ENCODE measurements at regions not wholly inside any gene's neighbourhood (a gene's known extent, or its start where the extent isn't known, plus 50 kb on each side); places are given as distances from the start of the nearest gene placed in this dataset.

- no peak overlapping the region for H2BK5ac ChIP-seq (ENCODE audit: low read depth, low read length, poor library complexity, severe bottlenecking)
- no peaks in the 10 kb centered on the region for H3K36me3 ChIP-seq (ENCODE audit: control insufficient read depth, insufficient read depth, low read length)
- H3K9me1 ChIP-seq (ENCODE audit: insufficient read depth, low read length): no peaks in the 10 kb centered on the region
- H3K23ac ChIP-seq (ENCODE audit: low read depth, low read length): no peak overlapping the region
- H3K9ac ChIP-seq (ENCODE audit: low read depth, low read length): no peak overlapping the region
- H3K27ac ChIP-seq (ENCODE audit: insufficient read depth, low read length): no peak overlapping the region
- no peaks in the 10 kb centered on the region for H3K79me1 ChIP-seq (ENCODE audit: low read depth in 1 of 2, low read length in 2 of 2)
- ChIA-PET CTCF (no interaction called here), POLR2A (ENCODE audit: unreplicated experiment) (no interaction called here)
- no peaks in the 10 kb centered on the region for H3K4me1 ChIP-seq (ENCODE audit: control insufficient read depth, insufficient read depth, low read length)
- no peak overlapping the region for H2AFZ ChIP-seq (replicated peaks; ENCODE audit: low read length, poor library complexity)
- no peak overlapping the region for H2BK120ac ChIP-seq (ENCODE audit: low read depth, low read length)
- H2BK15ac ChIP-seq (ENCODE audit: low read depth, low read length): no peak overlapping the region
- no peak overlapping the region for H3K14ac ChIP-seq (replicated peaks; ENCODE audit: low read depth, low read length)
- no peak overlapping the region for H3K4ac ChIP-seq (ENCODE audit: low read depth, low read length)
- TF ChIP-seq FOS (IDR thresholded peaks at IDR 0.05; ENCODE audit: low read depth, low read length) (no peak), MAZ (IDR thresholded peaks at IDR 0.05; ENCODE audit: borderline replicate concordance, low read depth, low read length) (no peak), CHD1 (IDR thresholded peaks at IDR 0.05; ENCODE audit: low read depth, low read length) (no peak), RAD21 (IDR thresholded peaks at IDR 0.05; ENCODE audit: low read length) (no peak), NFE2L2 (IDR thresholded peaks at IDR 0.05; ENCODE audit: low read depth, low read length) (no peak), CEBPB (IDR thresholded peaks at IDR 0.05; ENCODE audit: low read depth, low read length) (no peak), ELK1 (IDR thresholded peaks at IDR 0.05; ENCODE audit: borderline replicate concordance, low read depth, low read length) (no peak), MAFK (IDR thresholded peaks at IDR 0.05; ENCODE audit: low read depth, low read length) (no peak), USF2 (IDR thresholded peaks at IDR 0.05; ENCODE audit: low read depth, low read length) (no peak), SMC3 (IDR thresholded peaks at IDR 0.05; ENCODE audit: low read depth, low read length) (no peak), RFX5 (IDR thresholded peaks at IDR 0.05; ENCODE audit: low read depth, low read length) (no peak), MXI1 (IDR thresholded peaks at IDR 0.05; ENCODE audit: borderline replicate concordance, low read depth, low read length) (no peak), RCOR1 (IDR thresholded peaks at IDR 0.05; ENCODE audit: insufficient replicate concordance, low read length) (no peak), CTCF (conservative IDR thresholded peaks at IDR 0.05; ENCODE audit: low read depth, low read length) (no peak), BHLHE40 (IDR thresholded peaks at IDR 0.05; ENCODE audit: low read depth, low read length) (no peak), POLR2A (IDR thresholded peaks at IDR 0.05; ENCODE audit: low read depth, low read length) (no peak)
- no peaks in the 10 kb centered on the region for H3K27me3 ChIP-seq (ENCODE audit: control insufficient read depth, insufficient read depth, low read length)
- H4K20me1 ChIP-seq (ENCODE audit: insufficient read depth, low read length): no peaks in the 10 kb centered on the region
- DNase-seq (no peak), ATAC-seq (ENCODE audit: low read depth) (no peak)
- peaks cover 2% of the 10 kb centered on the region for H3K9me3 ChIP-seq (ENCODE audit: control insufficient read depth, insufficient read depth, low read length)
- H2BK20ac ChIP-seq (ENCODE audit: low read depth, low read length): no peak overlapping the region
- no peak overlapping the region for H3K4me3 ChIP-seq (ENCODE audit: insufficient read depth, low read depth, low read length)
- whole genome bisulfite sequencing, 2 experiments (ENCODE audit: extremely low coverage in 2 of 2, insufficient read length in 1 of 2): 20% methylated on average over 1 of the region's 13 CpGs; no CpG with 5 or more reads in 1 of the 2 experiments
- no peak overlapping the region for H2AK9ac ChIP-seq (replicated peaks; ENCODE audit: low read depth, low read length, poor library complexity)
- H4K91ac ChIP-seq (ENCODE audit: insufficient read depth, low read depth, low read length): no peak overlapping the region
- dilution Hi-C loops (cut with HindIII; ENCODE audit: low sequenced_read_pairs, unreplicated experiment): no loop called here
- no peak overlapping the region for H3K56ac ChIP-seq (ENCODE audit: extremely low read depth, insufficient read depth, low read length)
- no peak overlapping the region for H3K18ac ChIP-seq (ENCODE audit: low read depth, low read length)
- H4K8ac ChIP-seq (ENCODE audit: low read depth in 2 of 2, low read length in 2 of 2): no peak overlapping the region
- no peak overlapping the region for H4K5ac ChIP-seq (ENCODE audit: low read depth, low read length)
- no peak overlapping the region for H3K4me2 ChIP-seq (ENCODE audit: low read depth, low read length)
- H2AK5ac ChIP-seq (ENCODE audit: low read depth, low read length): no peak overlapping the region
- BruUV-seq (replicated peaks): no TSS peak
- in situ Hi-C loops (cut with MboI; ENCODE audit: low sequenced_read_pairs): no loop called here
- intact Hi-C loops (cut with micrococcal nuclease): no loop called here
These were observed 185.5 kb upstream of the CDH4 start for GRCh38 chr20:61066526-61066925.
